Mammary epithelial cell (primary cell): ENCODE measurements at regions not wholly inside any gene's neighbourhood (a gene's known extent, or its start where the extent isn't known, plus 50 kb on each side); places are given as distances from the start of the nearest gene placed in this dataset.

Experiments
- EZH2 ChIP-seq: IDR thresholded peaks from 2 replicates; pipeline ENCODE4 v1.6.1; 2012; ENCODE audit warnings: low read length, inconsistent platforms, borderline replicate concordance
- TF ChIP-seq, protein P1 (sequence below), 2 donors: IDR thresholded peaks in 1 of 2; conservative IDR thresholded peaks in 1 of 2; 2 replicates each; pipeline ENCODE4 v1.5.1; 2011 to 2012; ENCODE audit warnings: inconsistent platforms in 2 of 2, low read length in 2 of 2, mild to moderate bottlenecking in 2 of 2, control low read depth in 1 of 2, low read depth in 1 of 2; ENCODE audit not compliant: insufficient read depth in 1 of 2; ENCODE audit errors: extremely low read depth in 1 of 2

DNA sequence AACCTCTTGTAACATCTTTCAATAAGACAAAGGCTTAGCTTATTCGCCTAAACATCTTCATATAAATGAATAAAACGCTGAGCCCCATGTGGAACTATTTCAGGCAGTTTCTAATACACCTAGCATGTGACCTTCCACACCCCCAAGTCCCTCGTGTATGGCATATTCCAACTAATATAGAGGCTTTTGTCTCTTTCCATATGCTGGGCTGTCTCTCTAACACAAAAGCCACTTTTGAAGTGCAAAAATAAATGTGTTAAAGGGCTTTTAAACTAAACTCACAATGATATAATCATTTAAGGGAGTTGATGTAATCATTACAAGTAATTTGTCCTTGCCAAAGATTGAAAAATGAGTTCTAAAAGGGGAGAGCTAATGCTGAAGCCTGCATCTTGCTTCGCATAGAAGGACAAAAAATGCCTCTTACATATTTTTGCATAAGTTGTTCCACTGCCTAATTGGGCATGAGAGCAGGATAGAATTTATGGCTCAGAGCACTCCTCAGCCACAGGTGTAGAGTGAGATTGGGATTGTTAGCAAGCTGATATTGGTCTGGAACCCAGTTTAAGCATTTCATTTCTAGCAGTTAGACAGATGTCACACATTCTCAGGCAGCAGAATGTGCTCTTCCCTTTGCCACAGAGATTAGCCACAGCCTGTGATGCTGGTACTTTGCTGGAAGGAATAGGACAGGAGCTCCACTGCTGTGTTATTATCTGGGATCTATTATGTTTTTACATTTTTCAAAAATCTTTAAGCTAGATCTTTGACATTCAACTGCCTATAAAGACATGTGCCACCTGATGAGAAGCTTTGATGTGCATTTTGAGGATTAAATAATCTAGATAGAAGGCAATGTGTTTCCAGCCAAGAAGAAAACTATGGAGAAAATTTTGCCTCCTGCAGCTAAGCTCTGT, 1044.4 kb downstream of the ADGRL2 start:
- TF ChIP-seq, protein P1, sequence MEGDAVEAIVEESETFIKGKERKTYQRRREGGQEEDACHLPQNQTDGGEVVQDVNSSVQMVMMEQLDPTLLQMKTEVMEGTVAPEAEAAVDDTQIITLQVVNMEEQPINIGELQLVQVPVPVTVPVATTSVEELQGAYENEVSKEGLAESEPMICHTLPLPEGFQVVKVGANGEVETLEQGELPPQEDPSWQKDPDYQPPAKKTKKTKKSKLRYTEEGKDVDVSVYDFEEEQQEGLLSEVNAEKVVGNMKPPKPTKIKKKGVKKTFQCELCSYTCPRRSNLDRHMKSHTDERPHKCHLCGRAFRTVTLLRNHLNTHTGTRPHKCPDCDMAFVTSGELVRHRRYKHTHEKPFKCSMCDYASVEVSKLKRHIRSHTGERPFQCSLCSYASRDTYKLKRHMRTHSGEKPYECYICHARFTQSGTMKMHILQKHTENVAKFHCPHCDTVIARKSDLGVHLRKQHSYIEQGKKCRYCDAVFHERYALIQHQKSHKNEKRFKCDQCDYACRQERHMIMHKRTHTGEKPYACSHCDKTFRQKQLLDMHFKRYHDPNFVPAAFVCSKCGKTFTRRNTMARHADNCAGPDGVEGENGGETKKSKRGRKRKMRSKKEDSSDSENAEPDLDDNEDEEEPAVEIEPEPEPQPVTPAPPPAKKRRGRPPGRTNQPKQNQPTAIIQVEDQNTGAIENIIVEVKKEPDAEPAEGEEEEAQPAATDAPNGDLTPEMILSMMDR (conservative IDR thresholded peaks at IDR 0.05 in 1 of 2, IDR thresholded peaks at IDR 0.05 in 1 of 2; ENCODE audit: extremely low read depth in 1 of 2, insufficient read depth in 1 of 2, low read depth in 1 of 2, low read length in 2 of 2), result no peak
- no peak for TF ChIP-seq EZH2
